OCI-LY3 (cell line): ENCODE measurements at regions not wholly inside any gene's neighbourhood (a gene's known extent, or its start where the extent isn't known, plus 50 kb on each side); places are given as distances from the start of the nearest gene placed in this dataset.

ENCODE experiments used
- H2AFZ ChIP-seq: fragments of 200-600, 300-600 bp; shearing (Covaris generic); 2 replicates; pipeline ENCODE4 v1.6.0; 2014; ENCODE audit warnings: antibody characterized with exemption, low read depth, low read length
- H3K27ac ChIP-seq: fragments of 200-600, 300-600 bp; sonication (generic); 2 replicates; pipeline ENCODE4 v1.5.1; 2014; ENCODE audit warnings: mild to moderate bottlenecking, low read length, moderate library complexity, mixed read lengths
- H3K27me3 ChIP-seq: fragments of 200-600, 300-600 bp; sonication (generic); 2 replicates; pipeline ENCODE4 v1.6.1; 2014; ENCODE audit warnings: low read depth, low read length, mixed read lengths
- H3K36me3 ChIP-seq: fragments of 200-600, 300-600 bp; sonication (generic); replicated peaks from 2 replicates; pipeline ENCODE3; 2014; ENCODE audit warnings: low read depth, low read length, mixed read lengths
- H3K4me1 ChIP-seq: fragments of 300-600, 200-600 bp; sonication (generic); 2 replicates; pipeline ENCODE4 v1.6.1; 2014; ENCODE audit warnings: low read length, mixed read lengths
- H3K4me2 ChIP-seq: fragments of 200-600, 300-600 bp; sonication (generic); 2 replicates; pipeline ENCODE4 v1.6.1; 2014; ENCODE audit warnings: low read length, mixed read lengths
- H3K4me3 ChIP-seq: fragments of 300-600, 200-600 bp; sonication (generic); 2 replicates; pipeline ENCODE4 v1.5.1; 2014; ENCODE audit warnings: antibody characterized with exemption, mild to moderate bottlenecking, low read length, moderate library complexity
- H3K79me2 ChIP-seq: fragments of 300-600, 200-600 bp; shearing (Covaris generic); 2 replicates; pipeline ENCODE4 v1.6.1; 2014; ENCODE audit warnings: mild to moderate bottlenecking, low read length, mixed read lengths
- H3K9ac ChIP-seq: fragments of 300-600, 200-600 bp; shearing (Covaris generic); 2 replicates; pipeline ENCODE4 v1.6.0; 2014; ENCODE audit warnings: mild to moderate bottlenecking, low read length, moderate library complexity
- H3K9me3 ChIP-seq: fragments of 200-600, 300-600 bp; shearing (Covaris generic); 2 replicates; pipeline ENCODE4 v1.6.1; 2014; ENCODE audit warnings: low read length, mixed read lengths; ENCODE audit not compliant: insufficient read depth
- H4K20me1 ChIP-seq: fragments of 200-600, 300-600 bp; sonication (generic); 2 replicates; pipeline ENCODE4 v1.6.1; 2016; ENCODE audit warnings: low read length, mixed read lengths; ENCODE audit not compliant: insufficient read depth
- CTCF ChIP-seq: fragments of 200-600, 300-600 bp; sonication (generic); IDR thresholded peaks from 2 replicates; pipeline ENCODE4 v1.5.1; 2014; ENCODE audit warnings: antibody characterized with exemption, low read length, low read depth
- EZH2phosphoT487 ChIP-seq: fragments of 200-600 bp; shearing (Covaris generic); IDR thresholded peaks from 2 replicates; pipeline ENCODE4 v1.6.1; 2018; ENCODE audit warnings: antibody characterized with exemption, mixed run types, low read depth

GRCh38 chr18:60794802-60795201 lies 422.2 kb upstream of the MC4R start:
- TF ChIP-seq CTCF (no peak), EZH2phosphoT487 (no peak)
- Histone ChIP-seq H3K4me2 (no peak overlapping the region), H3K27ac (no peak overlapping the region), H4K20me1 (no peaks in the 10 kb centered on the region), H2AFZ (no peak overlapping the region), H3K9ac (no peak overlapping the region), H3K79me2 (no peaks in the 10 kb centered on the region), H3K27me3 (no peaks in the 10 kb centered on the region), H3K4me1 (no peaks in the 10 kb centered on the region), H3K9me3 (no peaks in the 10 kb centered on the region), H3K4me3 (no peak overlapping the region), H3K36me3 (no peaks in the 10 kb centered on the region)

GRCh38 chr18:60804415-60804814 lies 431.8 kb upstream of the MC4R start:
- no peaks in the 10 kb centered on the region for H4K20me1 ChIP-seq
- H3K27ac ChIP-seq = no peak overlapping the region
- no peak overlapping the region for H2AFZ ChIP-seq
- TF ChIP-seq CTCF = no peak
- TF ChIP-seq EZH2phosphoT487 = no peak
- peaks cover 11% of the 10 kb centered on the region; the same call in 1 of the 2 replicates for H3K27me3 ChIP-seq
- H3K79me2 ChIP-seq = no peaks in the 10 kb centered on the region
- no peaks in the 10 kb centered on the region for H3K9me3 ChIP-seq
- H3K9ac ChIP-seq = no peak overlapping the region
- no peaks in the 10 kb centered on the region for H3K36me3 ChIP-seq
- no peak overlapping the region for H3K4me2 ChIP-seq
- H3K4me1 ChIP-seq = no peaks in the 10 kb centered on the region
- H3K4me3 ChIP-seq = no peak overlapping the region

- H3K79me2 ChIP-seq = no peaks in the 10 kb centered on the region
- peaks cover 11% of the 10 kb centered on the region; the same call in 1 of the 2 replicates for H3K27me3 ChIP-seq
- no peak overlapping the region for H3K4me2 ChIP-seq
- H2AFZ ChIP-seq = no peak overlapping the region
- H3K9me3 ChIP-seq = no peaks in the 10 kb centered on the region
- H3K36me3 ChIP-seq = no peaks in the 10 kb centered on the region
- H3K4me3 ChIP-seq = no peak overlapping the region
- H4K20me1 ChIP-seq = no peaks in the 10 kb centered on the region
- TF ChIP-seq CTCF (no peak), EZH2phosphoT487 (no peak)
- no peak overlapping the region for H3K9ac ChIP-seq
- H3K4me1 ChIP-seq = no peaks in the 10 kb centered on the region
- no peak overlapping the region for H3K27ac ChIP-seq
These were observed 437.4 kb upstream of the MC4R start for GRCh38 chr18:60809937-60810336.

- no peaks in the 10 kb centered on the region for H3K9me3 ChIP-seq
- no peaks in the 10 kb centered on the region for H3K79me2 ChIP-seq
- H2AFZ ChIP-seq = no peak overlapping the region
- no peaks in the 10 kb centered on the region for H3K36me3 ChIP-seq
- TF ChIP-seq CTCF = no peak
- TF ChIP-seq EZH2phosphoT487 = no peak
- no peaks in the 10 kb centered on the region for H4K20me1 ChIP-seq
- H3K27me3 ChIP-seq = no peaks in the 10 kb centered on the region
- no peak overlapping the region for H3K4me2 ChIP-seq
- H3K4me1 ChIP-seq = no peaks in the 10 kb centered on the region
- no peak overlapping the region for H3K9ac ChIP-seq
- H3K4me3 ChIP-seq = no peak overlapping the region
- H3K27ac ChIP-seq = no peak overlapping the region
These were observed 440.3 kb upstream of the MC4R start for GRCh38 chr18:60812921-60813320.
